Keratinocyte (primary cell): ENCODE measurements at regions not wholly inside any gene's neighbourhood (a gene's known extent, or its start where the extent isn't known, plus 50 kb on each side); places are given as distances from the start of the nearest gene placed in this dataset.

ENCODE experiments used
- DNase-seq: peaks from one replicate; pipeline ENCODE4 v3.0.0-alpha.2; 2011; ENCODE audit warnings: low read depth, missing footprints, low spot score
- FAIRE-seq: peaks from 2 replicates; lab custom pipeline; 2011; peaks lifted over from hg19 to GRCh38; lab: Jason Lieb, UNC
- H2AFZ ChIP-seq: 2 replicates; pipeline ENCODE4 v1.6.0; 2012; ENCODE audit warnings: low read length, control low read depth, inconsistent platforms; ENCODE audit not compliant: control insufficient read depth
- H3K27ac ChIP-seq: 2 replicates; pipeline ENCODE4 v1.5.1; 2011; ENCODE audit warnings: low read length; ENCODE audit not compliant: control insufficient read depth, insufficient read depth
- H3K27me3 ChIP-seq: 3 replicates; pipeline ENCODE4 v1.6.0; 2011; ENCODE audit warnings: low read length; ENCODE audit not compliant: control insufficient read depth, insufficient read depth; ENCODE audit errors: extremely low read depth
- H3K36me3 ChIP-seq, 2 experiments: 2 replicates in 1 of 2; 3 replicates in 1 of 2; pipeline ENCODE4 v1.5.1; 2011; ENCODE audit warnings: low read length in 2 of 2, mild to moderate bottlenecking in 1 of 2; ENCODE audit not compliant: control insufficient read depth in 2 of 2, insufficient read depth in 2 of 2; ENCODE audit errors: extremely low read depth in 1 of 2
- H3K4me1 ChIP-seq: 3 replicates; pipeline ENCODE4 v1.5.1; 2011; ENCODE audit warnings: low read length; ENCODE audit not compliant: control insufficient read depth, insufficient read depth; ENCODE audit errors: extremely low read depth
- H3K4me2 ChIP-seq: 3 replicates; pipeline ENCODE4 v1.6.0; 2011; ENCODE audit warnings: low read depth, low read length; ENCODE audit not compliant: control insufficient read depth, insufficient read depth; ENCODE audit errors: extremely low read depth
- H3K4me3 ChIP-seq, 3 experiments: fragments of 200-600 bp in 1 of 3; sonication (generic) in 1 of 3; 2 replicates in 2 of 3; 3 replicates in 1 of 3; pipeline ENCODE4 v1.5.1; 2011 to 2016; ENCODE audit warnings: low read length in 3 of 3, mild to moderate bottlenecking in 3 of 3, control low read depth in 2 of 3, inconsistent platforms in 1 of 3, low read depth in 1 of 3, mixed read lengths in 1 of 3, mixed run types in 1 of 3, moderate library complexity in 1 of 3; ENCODE audit not compliant: control insufficient read depth in 2 of 3, insufficient read depth in 2 of 3; ENCODE audit errors: extremely low read depth in 1 of 3
- H3K79me2 ChIP-seq: 2 replicates; pipeline ENCODE4 v1.6.0; 2012; ENCODE audit warnings: low read length; ENCODE audit not compliant: control insufficient read depth, insufficient read depth
- H3K9ac ChIP-seq: 3 replicates; pipeline ENCODE4 v1.6.0; 2011; ENCODE audit warnings: low read length; ENCODE audit not compliant: control insufficient read depth, insufficient read depth; ENCODE audit errors: extremely low read depth
- H3K9me1 ChIP-seq: 3 replicates; pipeline ENCODE4 v1.6.0; 2011; ENCODE audit warnings: low read length; ENCODE audit not compliant: control insufficient read depth, insufficient read depth; ENCODE audit errors: extremely low read depth
- H3K9me3 ChIP-seq: 2 replicates; pipeline ENCODE4 v1.5.1; 2012; ENCODE audit warnings: low read depth, low read length; ENCODE audit not compliant: control insufficient read depth
- H4K20me1 ChIP-seq: 3 replicates; pipeline ENCODE4 v1.6.0; 2011; ENCODE audit warnings: low read length; ENCODE audit not compliant: control insufficient read depth, insufficient read depth; ENCODE audit errors: extremely low read depth
- EZH2 ChIP-seq: IDR thresholded peaks from one replicate; pipeline ENCODE4 v1.6.1; 2012; ENCODE audit warnings: inconsistent platforms, mild to moderate bottlenecking, low read length, moderate library complexity
- dilution Hi-C: fragments of 300-500 bp; cut with MboI; formaldehyde crosslinking; loops from one replicate; pipeline ENCODE4 v1.7.0; 2020; ENCODE audit warnings: low sequenced_read_pairs; ENCODE audit not compliant: extremely low pct_ligation_motif_present
- TF ChIP-seq, protein P1 (sequence below), 3 experiments: IDR thresholded peaks in 1 of 3; conservative IDR thresholded peaks in 1 of 3; optimal IDR thresholded peaks in 1 of 3; 2 replicates in 2 of 3; 3 replicates in 1 of 3; pipeline versions ENCODE3 to v1.5.1; 2011; ENCODE audit warnings: low read length in 3 of 3, mild to moderate bottlenecking in 3 of 3, moderate library complexity in 2 of 3, control low read depth in 1 of 3, inconsistent platforms in 1 of 3; ENCODE audit not compliant: insufficient read depth in 2 of 3; ENCODE audit errors: extremely low read depth in 1 of 3

DNA sequence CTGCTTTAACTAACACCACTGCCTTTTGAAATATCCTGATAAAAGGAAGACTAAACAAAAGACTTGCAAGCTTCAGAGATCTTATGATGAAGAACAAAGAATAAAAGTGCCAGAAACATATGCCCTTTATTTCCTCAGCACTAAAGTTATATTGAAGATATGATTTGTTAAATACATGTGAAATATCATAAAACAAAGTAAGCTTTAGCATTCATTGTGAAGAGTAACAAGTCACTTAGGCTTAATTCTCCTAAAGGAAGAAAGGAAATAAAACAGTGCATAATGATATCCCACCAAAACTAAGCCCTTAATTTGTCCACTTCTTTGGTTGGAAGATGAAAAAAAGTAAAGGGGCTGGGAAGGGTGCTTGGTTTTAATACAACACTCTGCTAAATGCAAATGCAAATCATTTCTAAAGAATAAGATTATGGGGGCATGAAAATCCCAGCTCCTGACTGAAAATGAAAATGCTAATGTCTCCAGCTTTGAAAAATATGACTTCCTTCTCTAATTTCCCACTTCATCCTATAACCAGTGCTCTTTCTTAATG lies 227.2 kb downstream of the FAT4 start:
- dilution Hi-C loops: no loop called here
- TF ChIP-seq EZH2: no peak
- TF ChIP-seq, protein P1, sequence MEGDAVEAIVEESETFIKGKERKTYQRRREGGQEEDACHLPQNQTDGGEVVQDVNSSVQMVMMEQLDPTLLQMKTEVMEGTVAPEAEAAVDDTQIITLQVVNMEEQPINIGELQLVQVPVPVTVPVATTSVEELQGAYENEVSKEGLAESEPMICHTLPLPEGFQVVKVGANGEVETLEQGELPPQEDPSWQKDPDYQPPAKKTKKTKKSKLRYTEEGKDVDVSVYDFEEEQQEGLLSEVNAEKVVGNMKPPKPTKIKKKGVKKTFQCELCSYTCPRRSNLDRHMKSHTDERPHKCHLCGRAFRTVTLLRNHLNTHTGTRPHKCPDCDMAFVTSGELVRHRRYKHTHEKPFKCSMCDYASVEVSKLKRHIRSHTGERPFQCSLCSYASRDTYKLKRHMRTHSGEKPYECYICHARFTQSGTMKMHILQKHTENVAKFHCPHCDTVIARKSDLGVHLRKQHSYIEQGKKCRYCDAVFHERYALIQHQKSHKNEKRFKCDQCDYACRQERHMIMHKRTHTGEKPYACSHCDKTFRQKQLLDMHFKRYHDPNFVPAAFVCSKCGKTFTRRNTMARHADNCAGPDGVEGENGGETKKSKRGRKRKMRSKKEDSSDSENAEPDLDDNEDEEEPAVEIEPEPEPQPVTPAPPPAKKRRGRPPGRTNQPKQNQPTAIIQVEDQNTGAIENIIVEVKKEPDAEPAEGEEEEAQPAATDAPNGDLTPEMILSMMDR (optimal IDR thresholded peaks at IDR 0.05 in 1 of 3, IDR thresholded peaks at IDR 0.05 in 1 of 3, conservative IDR thresholded peaks at IDR 0.05 in 1 of 3; ENCODE audit: extremely low read depth in 1 of 3, insufficient read depth in 2 of 3, low read length in 3 of 3): no peak
- Histone ChIP-seq H3K9me3 (no peaks in the 10 kb centered on the region), H3K4me3 (no peak overlapping the region), H3K4me1 (no peaks in the 10 kb centered on the region), H3K27me3 (no peaks in the 10 kb centered on the region), H3K36me3 (no peaks in the 10 kb centered on the region), H3K9ac (no peak overlapping the region), H3K27ac (no peak overlapping the region), H3K4me2 (no peak overlapping the region), H2AFZ (no peak overlapping the region), H4K20me1 (no peaks in the 10 kb centered on the region), H3K79me2 (no peaks in the 10 kb centered on the region), H3K9me1 (no peaks in the 10 kb centered on the region)
- DNase-seq (no peak), FAIRE-seq (no peak)

DNA sequence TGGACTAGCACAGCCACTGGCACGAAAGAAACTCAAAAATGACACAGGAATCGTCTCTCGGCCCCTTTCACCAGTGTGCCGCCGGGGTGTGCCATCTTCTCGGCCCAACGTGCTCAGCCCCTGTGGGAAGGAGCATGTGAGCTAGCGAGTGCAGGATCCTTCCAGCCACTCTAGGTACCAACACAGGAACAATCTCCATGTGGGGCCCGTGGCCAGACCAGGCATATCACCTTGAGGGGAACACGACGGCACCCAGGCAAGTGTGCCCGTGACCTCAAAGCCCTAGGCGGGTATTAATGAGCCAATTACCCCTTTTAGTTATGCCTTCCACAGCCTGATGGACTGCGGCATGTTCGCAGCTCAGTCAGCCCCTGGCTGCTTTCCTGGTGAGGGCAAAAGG lies 231.5 kb downstream of the FAT4 start:
- no peak for TF ChIP-seq EZH2
- TF ChIP-seq, protein P1 (optimal IDR thresholded peaks at IDR 0.05 in 1 of 3, IDR thresholded peaks at IDR 0.05 in 1 of 3, conservative IDR thresholded peaks at IDR 0.05 in 1 of 3; ENCODE audit: extremely low read depth in 1 of 3, insufficient read depth in 2 of 3, low read length in 3 of 3): no peak
- H3K27me3 ChIP-seq: no peaks in the 10 kb centered on the region
- H3K9me1 ChIP-seq: no peaks in the 10 kb centered on the region
- dilution Hi-C loops: no loop called here
- no peak overlapping the region for H3K27ac ChIP-seq
- no peak overlapping the region for H3K9ac ChIP-seq
- DNase-seq: no peak
- H3K9me3 ChIP-seq: no peaks in the 10 kb centered on the region
- no peak overlapping the region for H3K4me2 ChIP-seq
- H3K36me3 ChIP-seq: no peaks in the 10 kb centered on the region
- no peak overlapping the region for H2AFZ ChIP-seq
- no peak overlapping the region for H3K4me3 ChIP-seq
- no peak for FAIRE-seq
- H3K79me2 ChIP-seq: no peaks in the 10 kb centered on the region
- H3K4me1 ChIP-seq: no peaks in the 10 kb centered on the region
- no peaks in the 10 kb centered on the region for H4K20me1 ChIP-seq
